Chondrocyte (in vitro differentiated cells): ENCODE measurements at regions not wholly inside any gene's neighbourhood (a gene's known extent, or its start where the extent isn't known, plus 50 kb on each side); places are given as distances from the start of the nearest gene placed in this dataset.

Experiments used
- DNase-seq: peaks from one replicate; pipeline ENCODE4 v3.0.0; 2021; ENCODE audit warnings: mixed read lengths, low spot score
- H3K27ac Mint-ChIP-seq: one replicate; pipeline ENCODE4 v1.8.0; 2021; ENCODE audit warnings: mild to moderate bottlenecking, moderate library complexity, mixed read lengths; ENCODE audit not compliant: unreplicated experiment
- H3K27me3 Mint-ChIP-seq: 2 replicates; pipeline ENCODE4 v1.8.0; 2021; ENCODE audit warnings: low read depth, mixed read lengths
- H3K36me3 Mint-ChIP-seq: 2 replicates; pipeline ENCODE4 v1.8.0; 2021; ENCODE audit warnings: low read depth, mixed read lengths
- H3K4me1 Mint-ChIP-seq: 2 replicates; pipeline ENCODE4 v1.8.0; 2021; ENCODE audit warnings: low read depth, mild to moderate bottlenecking, mixed read lengths
- H3K4me3 Mint-ChIP-seq: one replicate; pipeline ENCODE4 v1.8.0; 2021; ENCODE audit warnings: mild to moderate bottlenecking, moderate library complexity, mixed read lengths; ENCODE audit not compliant: unreplicated experiment
- H3K9me3 Mint-ChIP-seq: 2 replicates; pipeline ENCODE4 v1.8.0; 2021; ENCODE audit warnings: low read depth, mixed read lengths
- CTCF ChIP-seq: fragments of 200-600 bp; sonication (generic); IDR thresholded peaks from 2 replicates; pipeline ENCODE4 v1.5.0; 2021; ENCODE audit warnings: antibody characterized with exemption, mild to moderate bottlenecking, moderate library complexity

DNA sequence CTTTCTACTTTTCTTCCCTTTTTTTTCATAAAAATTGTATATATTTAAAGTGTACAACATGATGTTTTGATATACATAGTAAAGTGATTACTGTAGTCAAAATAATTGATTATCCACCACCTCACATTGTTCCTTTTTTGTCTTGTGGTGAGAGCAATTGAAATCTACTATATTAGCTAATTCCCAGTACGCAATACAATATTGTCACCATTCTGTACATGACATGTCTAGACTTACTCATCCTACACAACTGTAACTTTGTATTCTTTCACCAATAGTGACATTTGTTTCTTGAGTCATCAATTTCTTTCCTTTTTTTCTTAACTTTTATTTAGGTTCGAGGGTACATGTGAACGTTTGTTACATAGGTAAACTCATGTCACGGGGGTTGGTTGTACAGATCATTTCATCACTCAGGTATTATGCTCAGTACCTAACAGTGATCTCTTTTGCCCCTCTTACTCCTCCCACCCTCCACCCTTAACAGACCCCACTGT, 265.2 kb downstream of the KCNRG start:
- no peak overlapping the region for H3K4me3 Mint-ChIP-seq
- no peak for DNase-seq
- peaks cover 2% of the 10 kb centered on the region for H3K36me3 Mint-ChIP-seq
- TF ChIP-seq CTCF = no peak
- H3K9me3 Mint-ChIP-seq = peaks cover 14% of the 10 kb centered on the region
- no peaks in the 10 kb centered on the region for H3K27me3 Mint-ChIP-seq
- no peaks in the 10 kb centered on the region for H3K4me1 Mint-ChIP-seq
- no peak overlapping the region for H3K27ac Mint-ChIP-seq

DNA sequence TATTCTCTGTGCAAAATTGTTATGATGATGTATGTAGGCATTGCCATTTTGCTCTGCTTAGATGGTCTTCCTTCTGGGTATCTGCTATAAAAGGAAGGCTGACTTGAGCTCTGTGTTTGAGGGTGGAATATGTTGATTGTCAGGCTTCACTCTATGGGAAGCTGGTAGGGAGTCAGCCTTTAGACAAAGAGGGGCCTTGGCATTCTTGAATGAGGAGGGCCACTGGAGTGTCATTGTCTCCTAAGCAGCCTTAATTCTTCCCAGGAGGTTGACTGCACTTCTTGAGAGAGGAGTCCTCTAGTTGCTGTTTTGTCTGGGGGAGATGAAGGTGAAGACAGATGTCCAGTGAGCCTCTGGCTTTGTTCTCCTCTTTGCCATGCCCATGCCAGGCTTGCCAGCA, 266.8 kb downstream of the KCNRG start:
- no peak overlapping the region for H3K27ac Mint-ChIP-seq
- H3K4me3 Mint-ChIP-seq = no peak overlapping the region
- no peak for DNase-seq
- H3K36me3 Mint-ChIP-seq = peaks cover 2% of the 10 kb centered on the region
- H3K4me1 Mint-ChIP-seq = no peaks in the 10 kb centered on the region
- no peak for TF ChIP-seq CTCF
- H3K27me3 Mint-ChIP-seq = no peaks in the 10 kb centered on the region
- peaks cover 14% of the 10 kb centered on the region for H3K9me3 Mint-ChIP-seq

DNA sequence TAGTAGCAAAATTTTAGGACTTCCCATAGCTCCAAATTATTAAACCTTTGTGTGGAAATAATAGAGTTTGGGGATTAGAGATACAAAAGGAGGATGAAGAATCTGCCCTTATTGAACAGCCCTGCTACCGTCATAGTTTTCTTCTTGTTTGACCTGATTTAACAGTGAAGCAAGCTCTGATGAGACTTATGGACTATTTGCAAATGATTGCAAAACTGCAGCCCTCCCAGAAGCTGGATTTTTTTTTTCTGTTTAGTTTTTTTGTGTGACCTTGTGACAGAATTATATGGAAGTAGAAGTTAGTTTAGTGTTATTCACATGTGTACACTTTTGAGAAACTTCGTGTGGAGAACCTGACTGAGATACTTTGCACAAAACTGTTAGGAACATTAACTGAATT, 267.8 kb downstream of the KCNRG start:
- no peak for TF ChIP-seq CTCF
- Mint-ChIP-seq H3K27ac (no peak overlapping the region), H3K36me3 (peaks cover 2% of the 10 kb centered on the region), H3K4me1 (no peaks in the 10 kb centered on the region), H3K27me3 (no peaks in the 10 kb centered on the region), H3K4me3 (no peak overlapping the region), H3K9me3 (peaks cover 9% of the 10 kb centered on the region)
- DNase-seq = no peak

GRCh38 chr13:50284540-50284939, 269.3 kb downstream of the KCNRG start:
- H3K27me3 Mint-ChIP-seq = no peaks in the 10 kb centered on the region
- H3K9me3 Mint-ChIP-seq = peaks cover 8% of the 10 kb centered on the region
- peaks cover 2% of the 10 kb centered on the region for H3K36me3 Mint-ChIP-seq
- H3K4me1 Mint-ChIP-seq = no peaks in the 10 kb centered on the region
- no peak for DNase-seq
- no peak overlapping the region for H3K4me3 Mint-ChIP-seq
- no peak for TF ChIP-seq CTCF
- H3K27ac Mint-ChIP-seq = no peak overlapping the region

DNA sequence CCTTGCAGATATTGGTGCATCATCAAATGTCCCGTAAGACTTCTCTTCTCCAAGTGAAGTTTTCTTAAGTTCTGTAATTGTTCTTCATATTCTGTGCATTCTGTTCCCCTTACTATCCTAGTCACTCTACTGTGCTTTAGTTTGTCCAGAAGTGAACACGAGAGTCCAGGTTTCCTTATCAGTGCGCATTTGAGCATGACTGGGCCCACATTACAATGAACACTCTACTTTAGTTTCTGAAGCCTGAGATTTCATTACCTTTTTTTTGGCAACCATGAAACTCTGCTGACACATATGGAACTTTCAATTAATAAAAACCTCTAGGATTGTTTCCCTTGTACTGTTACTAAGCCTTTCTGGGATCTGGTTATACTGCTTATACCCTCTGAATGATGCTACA, 270.0 kb downstream of the KCNRG start:
- Mint-ChIP-seq H3K36me3 (peaks cover 2% of the 10 kb centered on the region), H3K4me3 (no peak overlapping the region), H3K4me1 (no peaks in the 10 kb centered on the region), H3K27ac (no peak overlapping the region), H3K27me3 (no peaks in the 10 kb centered on the region), H3K9me3 (peaks cover 13% of the 10 kb centered on the region)
- TF ChIP-seq CTCF = no peak
- DNase-seq = no peak
